ENCODE measurements at regions not wholly inside any gene's neighbourhood (a gene's known extent, or its start where the extent isn't known, plus 50 kb on each side); places are given as distances from the start of the nearest gene placed in this dataset.

- TF ChIP-seq GATA3 (IDR thresholded peaks at IDR 0.05; ENCODE audit: low read depth, low read length) (no peak), GATA2 (IDR thresholded peaks at IDR 0.05; ENCODE audit: low read depth, low read length) (no peak)
These were observed 1099.7 kb downstream of the SUCLG1 start for GRCh38 chr2:83359336-83359735.

- TF ChIP-seq GATA2 (IDR thresholded peaks at IDR 0.05; ENCODE audit: low read depth, low read length): no peak
- TF ChIP-seq GATA3 (IDR thresholded peaks at IDR 0.05; ENCODE audit: low read depth, low read length): no peak
These were observed 1116.2 kb downstream of the SUCLG1 start for GRCh38 chr2:83342860-83343329.

- TF ChIP-seq GATA3 (IDR thresholded peaks at IDR 0.05; ENCODE audit: low read depth, low read length): no peak
- no peak for TF ChIP-seq GATA2 (IDR thresholded peaks at IDR 0.05; ENCODE audit: low read depth, low read length)
These were observed 1118.7 kb downstream of the SUCLG1 start for GRCh38 chr2:83340424-83340823.

GRCh38 chr2:83331810-83332209, 1127.3 kb downstream of the SUCLG1 start:
- TF ChIP-seq GATA3 (IDR thresholded peaks at IDR 0.05; ENCODE audit: low read depth, low read length) (no peak), GATA2 (IDR thresholded peaks at IDR 0.05; ENCODE audit: low read depth, low read length) (no peak)

GRCh38 chr2:83323038-83323437, 1136.0 kb downstream of the SUCLG1 start:
- no peak for TF ChIP-seq GATA2 (IDR thresholded peaks at IDR 0.05; ENCODE audit: low read depth, low read length)
- TF ChIP-seq GATA3 (IDR thresholded peaks at IDR 0.05; ENCODE audit: low read depth, low read length): no peak

GRCh38 chr2:83320053-83320452, 1139.0 kb downstream of the SUCLG1 start:
- TF ChIP-seq GATA3 (IDR thresholded peaks at IDR 0.05; ENCODE audit: low read depth, low read length) (no peak), GATA2 (IDR thresholded peaks at IDR 0.05; ENCODE audit: low read depth, low read length) (no peak)

GRCh38 chr2:83305758-83306378, 1153.2 kb downstream of the SUCLG1 start:
- no peak for TF ChIP-seq GATA3 (IDR thresholded peaks at IDR 0.05; ENCODE audit: low read depth, low read length)
- no peak for TF ChIP-seq GATA2 (IDR thresholded peaks at IDR 0.05; ENCODE audit: low read depth, low read length)

- no peak for TF ChIP-seq GATA3 (IDR thresholded peaks at IDR 0.05; ENCODE audit: low read depth, low read length)
- TF ChIP-seq GATA2 (IDR thresholded peaks at IDR 0.05; ENCODE audit: low read depth, low read length): no peak
These were observed 1168.0 kb downstream of the SUCLG1 start for GRCh38 chr2:83291083-83291482.

- no peak for TF ChIP-seq GATA3 (IDR thresholded peaks at IDR 0.05; ENCODE audit: low read depth, low read length)
- no peak for TF ChIP-seq GATA2 (IDR thresholded peaks at IDR 0.05; ENCODE audit: low read depth, low read length)
These were observed 1176.2 kb downstream of the SUCLG1 start for GRCh38 chr2:83282841-83283240.

GRCh38 chr2:83282043-83282795, 1176.9 kb downstream of the SUCLG1 start:
- TF ChIP-seq GATA3 (IDR thresholded peaks at IDR 0.05; ENCODE audit: low read depth, low read length) (no peak), GATA2 (IDR thresholded peaks at IDR 0.05; ENCODE audit: low read depth, low read length) (no peak)

- no peak for TF ChIP-seq GATA3 (IDR thresholded peaks at IDR 0.05; ENCODE audit: low read depth, low read length)
- no peak for TF ChIP-seq GATA2 (IDR thresholded peaks at IDR 0.05; ENCODE audit: low read depth, low read length)
These were observed 1178.7 kb downstream of the SUCLG1 start for GRCh38 chr2:83280391-83280790.

GRCh38 chr2:83273322-83273721, 1185.8 kb downstream of the SUCLG1 start:
- TF ChIP-seq GATA3 (IDR thresholded peaks at IDR 0.05; ENCODE audit: low read depth, low read length) (no peak), GATA2 (IDR thresholded peaks at IDR 0.05; ENCODE audit: low read depth, low read length) (no peak)

GRCh38 chr2:83261591-83262136, 1197.4 kb downstream of the SUCLG1 start:
- no peak for TF ChIP-seq GATA2 (IDR thresholded peaks at IDR 0.05; ENCODE audit: low read depth, low read length)
- TF ChIP-seq GATA3 (IDR thresholded peaks at IDR 0.05; ENCODE audit: low read depth, low read length): no peak

GRCh38 chr2:83253848-83254247, 1205.2 kb downstream of the SUCLG1 start:
- TF ChIP-seq GATA3 (IDR thresholded peaks at IDR 0.05; ENCODE audit: low read depth, low read length) (no peak), GATA2 (IDR thresholded peaks at IDR 0.05; ENCODE audit: low read depth, low read length) (no peak)

Data from SH-SY5Y (cell line).